KMS-11 (cell line): ENCODE measurements at regions not wholly inside any gene's neighbourhood (a gene's known extent, or its start where the extent isn't known, plus 50 kb on each side); places are given as distances from the start of the nearest gene placed in this dataset.

Experiments used
- H2AFZ ChIP-seq: fragments of 200-600 bp; sonication (generic); 2 replicates; pipeline ENCODE4 v1.6.1; 2016; ENCODE audit warnings: antibody characterized with exemption, mixed run types, low read depth
- H3K27ac ChIP-seq: fragments of 200-600 bp; sonication (generic); 2 replicates; pipeline ENCODE4 v1.6.1; 2016; ENCODE audit warnings: mild to moderate bottlenecking, mixed run types
- H3K27me3 ChIP-seq: fragments of 200-600 bp; sonication (generic); 2 replicates; pipeline ENCODE4 v1.6.1; 2017; ENCODE audit warnings: mild to moderate bottlenecking, low read depth, mixed run types, moderate library complexity; ENCODE audit not compliant: insufficient read depth
- H3K36me3 ChIP-seq: fragments of 200-600 bp; sonication (generic); 2 replicates; pipeline ENCODE4 v1.6.1; 2017; ENCODE audit warnings: mild to moderate bottlenecking, mixed run types; ENCODE audit not compliant: insufficient read depth
- H3K4me1 ChIP-seq: fragments of 200-600 bp; sonication (generic); 2 replicates; pipeline ENCODE4 v1.6.1; 2016; ENCODE audit warnings: mild to moderate bottlenecking, low read depth, mixed run types; ENCODE audit not compliant: poor library complexity, severe bottlenecking
- H3K4me2 ChIP-seq: fragments of 200-600 bp; sonication (generic); 2 replicates; pipeline ENCODE4 v1.7.0; 2016; ENCODE audit warnings: mild to moderate bottlenecking, mixed run types
- H3K4me3 ChIP-seq: fragments of 200-600 bp; sonication (generic); IDR thresholded peaks from 2 replicates; pipeline ENCODE4 v1.6.1; 2017; ENCODE audit warnings: low read depth, low read length, mixed read lengths; ENCODE audit not compliant: insufficient read depth
- H3K79me2 ChIP-seq: fragments of 200-600 bp; sonication (generic); 2 replicates; pipeline ENCODE4 v1.6.1; 2016; ENCODE audit warnings: low read depth, mixed run types; ENCODE audit not compliant: insufficient read depth
- H3K9ac ChIP-seq: fragments of 200-600 bp; sonication (generic); 2 replicates; pipeline ENCODE4 v1.6.1; 2016; ENCODE audit warnings: mild to moderate bottlenecking, mixed run types
- H4K20me1 ChIP-seq: fragments of 200-600 bp; sonication (generic); 2 replicates; pipeline ENCODE4 v1.6.1; 2016; ENCODE audit warnings: mild to moderate bottlenecking, mixed run types; ENCODE audit not compliant: insufficient read depth
- TF ChIP-seq, protein P1 (sequence below): fragments of 200-600 bp; sonication (generic); conservative IDR thresholded peaks from 2 replicates; pipeline ENCODE4 v1.6.1; 2017; ENCODE audit warnings: low read depth, mild to moderate bottlenecking, antibody characterized with exemption, low read length, moderate library complexity, mixed read lengths

DNA sequence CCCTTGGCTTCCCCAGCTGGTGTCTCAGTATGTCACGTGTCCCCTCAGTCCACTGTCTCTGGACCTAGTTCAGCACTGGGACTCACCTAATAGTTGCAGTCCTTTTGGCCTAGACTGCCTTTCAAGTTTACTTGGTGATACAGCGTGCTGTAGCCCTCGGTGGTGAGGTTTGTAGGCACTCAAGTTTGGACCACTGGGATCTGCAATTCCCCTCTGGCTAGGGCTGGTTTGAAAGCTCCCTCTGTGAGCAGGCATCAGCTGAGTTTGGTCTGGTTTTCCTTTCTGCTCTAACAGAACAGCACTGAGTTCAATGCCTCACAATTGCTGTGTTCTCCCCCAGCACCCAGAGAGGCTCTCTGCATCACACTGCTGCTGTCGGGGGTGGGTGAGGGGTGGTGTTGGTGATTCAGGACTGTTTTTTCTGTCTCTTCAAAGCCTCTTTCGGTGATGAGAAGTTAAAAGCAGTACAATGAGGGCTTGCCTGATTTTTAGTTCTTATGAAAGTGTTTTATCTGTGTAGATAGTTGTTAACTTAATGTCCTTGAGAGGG lies 494.2 kb downstream of the TDRD15 start:
- H3K4me1 ChIP-seq = no peaks in the 10 kb centered on the region
- TF ChIP-seq, protein P1, sequence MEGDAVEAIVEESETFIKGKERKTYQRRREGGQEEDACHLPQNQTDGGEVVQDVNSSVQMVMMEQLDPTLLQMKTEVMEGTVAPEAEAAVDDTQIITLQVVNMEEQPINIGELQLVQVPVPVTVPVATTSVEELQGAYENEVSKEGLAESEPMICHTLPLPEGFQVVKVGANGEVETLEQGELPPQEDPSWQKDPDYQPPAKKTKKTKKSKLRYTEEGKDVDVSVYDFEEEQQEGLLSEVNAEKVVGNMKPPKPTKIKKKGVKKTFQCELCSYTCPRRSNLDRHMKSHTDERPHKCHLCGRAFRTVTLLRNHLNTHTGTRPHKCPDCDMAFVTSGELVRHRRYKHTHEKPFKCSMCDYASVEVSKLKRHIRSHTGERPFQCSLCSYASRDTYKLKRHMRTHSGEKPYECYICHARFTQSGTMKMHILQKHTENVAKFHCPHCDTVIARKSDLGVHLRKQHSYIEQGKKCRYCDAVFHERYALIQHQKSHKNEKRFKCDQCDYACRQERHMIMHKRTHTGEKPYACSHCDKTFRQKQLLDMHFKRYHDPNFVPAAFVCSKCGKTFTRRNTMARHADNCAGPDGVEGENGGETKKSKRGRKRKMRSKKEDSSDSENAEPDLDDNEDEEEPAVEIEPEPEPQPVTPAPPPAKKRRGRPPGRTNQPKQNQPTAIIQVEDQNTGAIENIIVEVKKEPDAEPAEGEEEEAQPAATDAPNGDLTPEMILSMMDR = no peak
- H3K9ac ChIP-seq = no peak overlapping the region
- no peaks in the 10 kb centered on the region for H3K79me2 ChIP-seq
- no peak overlapping the region for H3K27ac ChIP-seq
- no peaks in the 10 kb centered on the region for H3K36me3 ChIP-seq
- H2AFZ ChIP-seq = no peak overlapping the region
- H3K4me2 ChIP-seq = no peak overlapping the region
- H3K4me3 ChIP-seq = no peak overlapping the region
- no peaks in the 10 kb centered on the region for H4K20me1 ChIP-seq
- H3K27me3 ChIP-seq = no peaks in the 10 kb centered on the region

DNA sequence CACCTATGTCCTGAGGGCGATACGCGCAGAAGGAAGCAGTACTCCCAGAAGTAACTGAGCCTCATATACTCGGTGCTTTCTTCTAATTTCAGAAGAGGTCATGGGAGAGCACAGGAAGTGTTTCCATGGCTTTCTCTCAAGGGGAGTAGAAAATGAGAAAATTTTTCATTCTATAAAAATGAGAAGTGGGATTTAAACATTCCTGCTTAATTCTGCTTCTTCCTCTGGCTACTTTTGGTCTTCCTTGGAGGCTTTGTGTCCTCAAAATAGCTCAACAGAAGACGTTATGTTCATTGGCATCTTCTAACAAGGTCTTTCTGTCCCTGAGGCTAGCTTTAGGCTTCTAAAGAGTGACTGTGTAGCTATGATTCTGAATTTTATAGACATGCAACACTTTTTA lies 497.0 kb downstream of the TDRD15 start:
- TF ChIP-seq, protein P1 = no peak
- Histone ChIP-seq H3K4me3 (no peak overlapping the region), H3K27me3 (no peaks in the 10 kb centered on the region), H4K20me1 (no peaks in the 10 kb centered on the region), H3K36me3 (no peaks in the 10 kb centered on the region), H3K79me2 (no peaks in the 10 kb centered on the region), H3K27ac (no peak overlapping the region), H3K4me2 (no peak overlapping the region), H2AFZ (no peak overlapping the region), H3K4me1 (no peaks in the 10 kb centered on the region), H3K9ac (no peak overlapping the region)

DNA sequence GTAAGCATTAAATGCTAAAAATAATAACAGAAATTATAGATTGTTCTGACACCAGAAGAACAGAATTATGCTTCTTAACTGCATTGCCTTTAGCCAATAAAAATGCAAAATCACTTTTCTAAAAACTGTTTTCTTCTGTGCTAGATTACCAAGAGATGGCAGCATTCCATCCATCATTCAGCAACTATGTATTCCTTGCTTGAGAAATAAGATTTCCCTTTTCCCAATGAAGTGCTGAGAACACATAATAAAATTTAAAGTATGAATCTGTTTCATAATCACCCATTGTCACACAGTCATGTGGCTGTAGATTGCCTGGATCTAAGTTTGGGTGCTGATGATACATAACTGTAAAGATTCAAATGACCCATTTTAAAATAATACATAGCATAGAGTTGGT lies 504.2 kb downstream of the TDRD15 start:
- Histone ChIP-seq H3K4me2 (no peak overlapping the region), H2AFZ (no peak overlapping the region), H3K9ac (no peak overlapping the region), H3K79me2 (no peaks in the 10 kb centered on the region), H3K4me3 (no peak overlapping the region), H4K20me1 (no peaks in the 10 kb centered on the region), H3K27me3 (no peaks in the 10 kb centered on the region), H3K27ac (no peak overlapping the region), H3K4me1 (no peaks in the 10 kb centered on the region), H3K36me3 (no peaks in the 10 kb centered on the region)
- TF ChIP-seq, protein P1 = no peak

DNA sequence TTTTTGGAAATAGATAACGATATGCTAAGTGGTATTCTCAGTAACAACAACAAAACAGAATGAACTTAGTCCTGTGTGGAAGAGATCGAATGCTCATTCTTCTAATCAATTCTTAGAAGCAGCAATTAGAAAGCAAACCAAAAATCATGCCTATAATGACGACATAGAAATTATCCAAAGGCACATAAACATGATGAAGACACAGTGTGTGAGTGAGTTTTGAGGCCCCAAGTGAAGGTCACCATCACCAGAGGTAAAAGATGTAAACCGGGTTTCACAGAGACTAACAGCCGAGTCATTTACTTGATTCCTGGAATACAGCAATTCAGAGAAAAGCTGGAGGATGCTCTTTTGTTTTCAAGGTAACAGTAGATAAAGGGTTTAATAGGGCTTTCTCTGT lies 509.2 kb downstream of the TDRD15 start:
- H3K4me2 ChIP-seq = no peak overlapping the region
- TF ChIP-seq, protein P1 = no peak
- H2AFZ ChIP-seq = no peak overlapping the region
- H3K4me3 ChIP-seq = no peak overlapping the region
- no peak overlapping the region for H3K9ac ChIP-seq
- no peaks in the 10 kb centered on the region for H3K4me1 ChIP-seq
- no peaks in the 10 kb centered on the region for H3K79me2 ChIP-seq
- no peaks in the 10 kb centered on the region for H4K20me1 ChIP-seq
- no peaks in the 10 kb centered on the region for H3K27me3 ChIP-seq
- no peaks in the 10 kb centered on the region for H3K36me3 ChIP-seq
- no peak overlapping the region for H3K27ac ChIP-seq
